HEK293 (cell line): ENCODE measurements at regions not wholly inside any gene's neighbourhood (a gene's known extent, or its start where the extent isn't known, plus 50 kb on each side); places are given as distances from the start of the nearest gene placed in this dataset.

ENCODE experiments used
- CTCF ChIA-PET: fragments of 350-600 bp; formaldehyde crosslinking; extraction: SDS; loops from one replicate; lab custom pipeline; 2021; ENCODE audit warnings: antibody characterized with exemption; lab: Yijun Ruan, JAX
- POLR2A ChIA-PET: fragments of 300-600 bp; formaldehyde crosslinking; extraction: SDS; loops from one replicate; lab custom pipeline; 2020; ENCODE audit warnings: antibody characterized with exemption, inconsistent platforms; lab: Yijun Ruan, JAX
- H3K27ac ChIP-seq: fragments of 200-500 bp; sonication (Bioruptor generic); 2 replicates; pipeline ENCODE4 v1.5.1; 2014; ENCODE audit warnings: low read depth, low read length, control low read depth, inconsistent platforms; ENCODE audit errors: extremely low read depth
- H3K36me3 ChIP-seq, 2 experiments: fragments of 200-500 bp in 1 of 2; sonication (Bioruptor generic) in 1 of 2; 1 replicate in 1 of 2; 2 replicates in 1 of 2; pipeline ENCODE4 v1.5.1; 2014 to 2017; ENCODE audit warnings: inconsistent platforms in 2 of 2, low read length in 2 of 2; ENCODE audit not compliant: control insufficient read depth in 2 of 2, insufficient read depth in 1 of 2
- H3K4me1 ChIP-seq: fragments of 200-500 bp; sonication (Bioruptor generic); 2 replicates; pipeline ENCODE4 v1.5.1; 2014; ENCODE audit warnings: mild to moderate bottlenecking, low read length, inconsistent platforms; ENCODE audit not compliant: control insufficient read depth, insufficient read depth
- H3K4me3 ChIP-seq: 2 replicates; pipeline ENCODE4 v1.5.1; 2011; ENCODE audit warnings: low read depth, mild to moderate bottlenecking, control low read depth, low read length, moderate library complexity
- H3K9me3 ChIP-seq: fragments of 200-500 bp; sonication (Bioruptor generic); 2 replicates; pipeline ENCODE4 v1.5.1; 2014; ENCODE audit warnings: low read depth, low read length, inconsistent platforms; ENCODE audit not compliant: control insufficient read depth, insufficient read depth
- KLF17 ChIP-seq: fragments of 450-650 bp; formaldehyde crosslinking; IDR thresholded peaks from 2 replicates; pipeline ENCODE4 v1.5.1; 2016; ENCODE audit warnings: missing biosample characterization, missing genetic modification characterization
- KLF7 ChIP-seq: fragments of 450-650 bp; formaldehyde crosslinking; IDR thresholded peaks from 2 replicates; pipeline ENCODE4 v1.5.1; 2016; ENCODE audit warnings: missing biosample characterization, missing genetic modification characterization, borderline replicate concordance
- KLF8 ChIP-seq: fragments of 450-650 bp; formaldehyde crosslinking; IDR thresholded peaks from 2 replicates; pipeline ENCODE4 v1.5.1; 2016; ENCODE audit warnings: missing biosample characterization, missing genetic modification characterization
- RBAK ChIP-seq: fragments of 450-650 bp; formaldehyde crosslinking; IDR thresholded peaks from 2 replicates; pipeline ENCODE4 v1.5.1; 2016; ENCODE audit warnings: missing biosample characterization, missing genetic modification characterization
- YY1 ChIP-seq: fragments of 450-650 bp; formaldehyde crosslinking; IDR thresholded peaks from 2 replicates; pipeline ENCODE4 v1.5.1; 2018; ENCODE audit warnings: missing biosample characterization, missing genetic modification characterization
- ZBTB48 ChIP-seq: fragments of 450-650 bp; formaldehyde crosslinking; IDR thresholded peaks from 2 replicates; pipeline ENCODE4 v1.5.1; 2016; ENCODE audit warnings: missing biosample characterization, missing genetic modification characterization
- ZBTB8A ChIP-seq: fragments of 450-650 bp; formaldehyde crosslinking; IDR thresholded peaks from 2 replicates; pipeline ENCODE4 v1.5.1; 2016; ENCODE audit warnings: missing biosample characterization, missing genetic modification characterization
- ZNF19 ChIP-seq: fragments of 450-650 bp; formaldehyde crosslinking; IDR thresholded peaks from 2 replicates; pipeline ENCODE4; 2016; ENCODE audit warnings: missing biosample characterization, missing genetic modification characterization, low read depth
- ZNF211 ChIP-seq: fragments of 450-650 bp; formaldehyde crosslinking; IDR thresholded peaks from 2 replicates; pipeline ENCODE4 v1.5.1; 2016; ENCODE audit warnings: low read depth, missing biosample characterization, missing genetic modification characterization
- ZNF311 ChIP-seq: fragments of 450-650 bp; formaldehyde crosslinking; IDR thresholded peaks from 2 replicates; pipeline ENCODE4 v1.5.1; 2017; ENCODE audit warnings: missing biosample characterization, missing genetic modification characterization, borderline replicate concordance
- ZNF350 ChIP-seq: fragments of 450-650 bp; formaldehyde crosslinking; IDR thresholded peaks from 2 replicates; pipeline ENCODE4 v1.5.0; 2017; ENCODE audit warnings: missing biosample characterization, mild to moderate bottlenecking, missing genetic modification characterization
- ZNF394 ChIP-seq: fragments of 450-650 bp; formaldehyde crosslinking; IDR thresholded peaks from 2 replicates; pipeline ENCODE4 v1.5.1; 2016; ENCODE audit warnings: missing biosample characterization, missing genetic modification characterization, mild to moderate bottlenecking, moderate library complexity, borderline replicate concordance
- ZNF433 ChIP-seq: fragments of 450-650 bp; formaldehyde crosslinking; IDR thresholded peaks from 2 replicates; pipeline ENCODE4 v1.5.1; 2016; ENCODE audit warnings: missing biosample characterization, missing genetic modification characterization, low read depth
- ZNF530 ChIP-seq: fragments of 450-650 bp; formaldehyde crosslinking; IDR thresholded peaks from 2 replicates; pipeline ENCODE4 v1.5.1; 2016; ENCODE audit warnings: low read depth, missing biosample characterization, missing genetic modification characterization
- ZNF558 ChIP-seq: fragments of 450-650 bp; formaldehyde crosslinking; IDR thresholded peaks from 2 replicates; pipeline ENCODE4 v1.5.1; 2016; ENCODE audit warnings: missing biosample characterization, missing genetic modification characterization
- ZNF596 ChIP-seq: fragments of 450-650 bp; IDR thresholded peaks from 2 replicates; pipeline ENCODE4 v1.5.0; 2018; ENCODE audit warnings: missing biosample characterization, mild to moderate bottlenecking, missing genetic modification characterization, moderate library complexity
- ZNF623 ChIP-seq: fragments of 450-650 bp; formaldehyde crosslinking; IDR thresholded peaks from 2 replicates; pipeline ENCODE4 v1.5.1; 2016; ENCODE audit warnings: missing biosample characterization, missing genetic modification characterization
- ZNF639 ChIP-seq: fragments of 450-650 bp; formaldehyde crosslinking; IDR thresholded peaks from 2 replicates; pipeline ENCODE4 v1.5.1; 2016; ENCODE audit warnings: missing biosample characterization, missing genetic modification characterization
- ZSCAN30 ChIP-seq: fragments of 450-650 bp; IDR thresholded peaks from 2 replicates; pipeline ENCODE4 v1.5.1; 2018; ENCODE audit warnings: missing biosample characterization, mild to moderate bottlenecking, missing genetic modification characterization, moderate library complexity
- TF ChIP-seq, protein P1 (sequence below): fragments of 450-650 bp; formaldehyde crosslinking; IDR thresholded peaks from 2 replicates; pipeline ENCODE4 v1.5.1; 2016; ENCODE audit warnings: missing biosample characterization, missing genetic modification characterization

DNA sequence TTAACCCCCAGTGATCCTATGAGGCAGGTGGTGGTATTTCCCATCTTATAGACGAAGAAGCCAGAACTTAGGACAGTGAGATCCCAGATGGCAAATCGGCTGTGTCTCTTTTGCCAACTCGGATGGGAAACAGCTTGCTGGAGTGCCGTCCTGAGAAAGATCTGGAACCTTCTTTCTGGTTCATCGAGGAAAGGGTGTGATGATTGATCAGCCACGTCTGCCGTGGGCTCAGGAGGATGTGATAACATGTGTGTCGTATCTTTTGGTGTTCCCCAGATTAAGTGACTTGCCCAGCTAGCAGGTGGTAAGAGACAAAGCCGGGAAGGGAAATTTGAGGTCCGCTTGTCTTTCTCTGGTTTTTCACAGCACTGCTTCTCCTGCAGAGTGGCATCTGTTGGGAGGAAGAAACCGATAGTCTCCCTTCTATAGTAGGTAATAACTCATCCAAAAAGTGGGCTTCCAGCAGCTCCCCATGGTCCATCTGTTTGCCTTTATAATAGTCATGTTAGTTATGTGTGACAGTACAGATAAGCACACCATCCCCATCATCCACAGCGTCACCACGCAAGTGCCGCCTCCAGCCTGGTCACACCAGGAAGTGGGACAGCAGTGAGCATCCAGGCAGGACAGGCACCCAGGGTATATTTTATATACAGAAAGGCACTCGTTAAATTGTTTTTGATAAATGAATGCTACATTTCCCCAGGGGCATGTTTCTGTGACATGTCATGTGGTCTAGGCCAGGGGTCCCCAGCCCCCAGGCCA is 175.5 kb downstream of the KATNIP start (continued):
- no peak for TF ChIP-seq ZNF558 (tag by site-specific recombination)

- Histone ChIP-seq H3K36me3 (peaks cover 0 to 19% of the 10 kb centered on the region in 2 experiments; a peak in 2 of 3 replicates), H3K4me3 (no peak overlapping the region), H3K27ac (no peak overlapping the region), H3K4me1 (no peaks in the 10 kb centered on the region), H3K9me3 (no peaks in the 10 kb centered on the region)
- ChIA-PET POLR2A (no interaction called here), CTCF (interaction anchor here (0.6 kb wide), 1 partner anchor 500 kb away, joined by 3 read pairs; no protein-coding TSS in a partner anchor)
- TF ChIP-seq YY1 = no peak
- peak; percentile 83 for TF ChIP-seq ZNF623 (tag by site-specific recombination)
Measured at GRCh38 chr16:27726621-27727261, 176.8 kb downstream of the KATNIP start.

- no peak overlapping the region for H3K4me3 ChIP-seq
- H3K36me3 ChIP-seq = peaks cover 0 to 15% of the 10 kb centered on the region in 2 experiments; a peak in 2 of 3 replicates
- ChIA-PET CTCF (no interaction called here), POLR2A (no interaction called here)
- TF ChIP-seq ZNF530 (tag by site-specific recombination) = no peak
- no peak for TF ChIP-seq ZNF19
- no peak for TF ChIP-seq KLF17 (tag by site-specific recombination)
- no peak for TF ChIP-seq RBAK (tag by site-specific recombination)
- TF ChIP-seq KLF8 (tag by site-specific recombination) = no peak
- no peak for TF ChIP-seq ZNF350 (tag by site-specific recombination)
- TF ChIP-seq ZNF211 (tag by site-specific recombination) = no peak
- no peak for TF ChIP-seq ZNF639 (tag by site-specific recombination)
- no peak for TF ChIP-seq KLF7 (tag by site-specific recombination)
- no peak for TF ChIP-seq ZNF433
- TF ChIP-seq ZNF394 = no peak
- TF ChIP-seq ZBTB48 (tag by site-specific recombination) = no peak
- no peak for TF ChIP-seq ZNF596 (tag by site-specific recombination)
- TF ChIP-seq ZSCAN30 (tag by site-specific recombination) = no peak
- no peak for TF ChIP-seq ZNF311 (tag by site-specific recombination)
- no peak for TF ChIP-seq ZBTB8A (tag by site-specific recombination)
- TF ChIP-seq, protein P1, sequence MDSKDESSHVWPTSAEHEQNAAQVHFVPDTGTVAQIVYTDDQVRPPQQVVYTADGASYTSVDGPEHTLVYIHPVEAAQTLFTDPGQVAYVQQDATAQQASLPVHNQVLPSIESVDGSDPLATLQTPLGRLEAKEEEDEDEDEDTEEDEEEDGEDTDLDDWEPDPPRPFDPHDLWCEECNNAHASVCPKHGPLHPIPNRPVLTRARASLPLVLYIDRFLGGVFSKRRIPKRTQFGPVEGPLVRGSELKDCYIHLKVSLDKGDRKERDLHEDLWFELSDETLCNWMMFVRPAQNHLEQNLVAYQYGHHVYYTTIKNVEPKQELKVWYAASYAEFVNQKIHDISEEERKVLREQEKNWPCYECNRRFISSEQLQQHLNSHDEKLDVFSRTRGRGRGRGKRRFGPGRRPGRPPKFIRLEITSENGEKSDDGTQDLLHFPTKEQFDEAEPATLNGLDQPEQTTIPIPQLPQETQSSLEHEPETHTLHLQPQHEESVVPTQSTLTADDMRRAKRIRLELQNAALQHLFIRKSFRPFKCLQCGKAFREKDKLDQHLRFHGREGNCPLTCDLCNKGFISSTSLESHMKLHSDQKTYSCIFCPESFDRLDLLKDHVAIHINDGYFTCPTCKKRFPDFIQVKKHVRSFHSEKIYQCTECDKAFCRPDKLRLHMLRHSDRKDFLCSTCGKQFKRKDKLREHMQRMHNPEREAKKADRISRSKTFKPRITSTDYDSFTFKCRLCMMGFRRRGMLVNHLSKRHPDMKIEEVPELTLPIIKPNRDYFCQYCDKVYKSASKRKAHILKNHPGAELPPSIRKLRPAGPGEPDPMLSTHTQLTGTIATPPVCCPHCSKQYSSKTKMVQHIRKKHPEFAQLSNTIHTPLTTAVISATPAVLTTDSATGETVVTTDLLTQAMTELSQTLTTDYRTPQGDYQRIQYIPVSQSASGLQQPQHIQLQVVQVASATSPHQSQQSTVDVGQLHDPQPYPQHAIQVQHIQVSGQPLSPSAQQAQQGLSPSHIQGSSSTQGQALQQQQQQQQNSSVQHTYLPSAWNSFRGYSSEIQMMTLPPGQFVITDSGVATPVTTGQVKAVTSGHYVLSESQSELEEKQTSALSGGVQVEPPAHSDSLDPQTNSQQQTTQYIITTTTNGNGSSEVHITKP (tag by site-specific recombination) = no peak
- H3K27ac ChIP-seq = no peak overlapping the region
- no peaks in the 10 kb centered on the region for H3K9me3 ChIP-seq
- H3K4me1 ChIP-seq = no peaks in the 10 kb centered on the region
Measured at GRCh38 chr16:27727941-27728340, 178.0 kb downstream of the KATNIP start.
